Naive thymus-derived CD8-positive, alpha-beta T cell (primary cell): ENCODE measurements at regions not wholly inside any gene's neighbourhood (a gene's known extent, or its start where the extent isn't known, plus 50 kb on each side); places are given as distances from the start of the nearest gene placed in this dataset.
"Not testable (repeated sequence)": the region's sequence is repeated elsewhere in the genome, so short reads cannot be mapped to it uniquely, and the experiment has no call there.

ENCODE experiments used
- ATAC-seq, 2 donors: fragments of 150-1000 bp; cut with Tn5 transposase in 1 of 2; sonication (Bioruptor Pico), chemical (Tn5 transposase) in 1 of 2; 1 replicate in 1 of 2; 2 replicates in 1 of 2; pipeline ENCODE4 v1.10.0; 2021; ENCODE audit warnings: mild to moderate bottlenecking in 2 of 2, moderate library complexity in 2 of 2
- POLR2A ChIA-PET: fragments of 350-600 bp; sonication (Branson Sonifier 250); formaldehyde crosslinking; loops from one replicate; lab custom pipeline; 2021; ENCODE audit warnings: antibody characterized with exemption; lab: Charles Lee
- DNase-seq, 10 donors: peaks; one replicate each; pipeline versions ENCODE4 v3.0.0 to v3.0.0-alpha.2; 2020 to 2022
- H3K27ac Mint-ChIP-seq, 10 donors: one replicate each; pipeline ENCODE4 v1.8.0; 2020 to 2022; ENCODE audit warnings: mild to moderate bottlenecking in 10 of 10, mixed read lengths in 10 of 10, moderate library complexity in 4 of 10, inconsistent platforms in 1 of 10
- H3K27me3 Mint-ChIP-seq, 5 donors: one replicate each; pipeline ENCODE4 v1.8.0; 2021 to 2022; ENCODE audit warnings: mixed read lengths in 5 of 5
- H3K36me3 Mint-ChIP-seq, 3 donors: one replicate each; pipeline ENCODE4 v1.8.0; 2020 to 2022; ENCODE audit warnings: mixed read lengths in 3 of 3, mild to moderate bottlenecking in 2 of 3, inconsistent platforms in 1 of 3
- H3K4me1 Mint-ChIP-seq, 4 donors: one replicate each; pipeline ENCODE4 v1.8.0; 2021 to 2022; ENCODE audit warnings: mixed read lengths in 4 of 4
- H3K4me3 Mint-ChIP-seq, 10 donors: one replicate each; pipeline ENCODE4 v1.8.0; 2020 to 2022; ENCODE audit warnings: mild to moderate bottlenecking in 10 of 10, mixed read lengths in 10 of 10, moderate library complexity in 6 of 10, inconsistent platforms in 1 of 10
- H3K9me3 Mint-ChIP-seq, 9 donors: one replicate each; pipeline ENCODE4 v1.8.0; 2020 to 2022; ENCODE audit warnings: mixed read lengths in 9 of 9, mild to moderate bottlenecking in 3 of 9, inconsistent platforms in 1 of 9, moderate library complexity in 1 of 9

DNA sequence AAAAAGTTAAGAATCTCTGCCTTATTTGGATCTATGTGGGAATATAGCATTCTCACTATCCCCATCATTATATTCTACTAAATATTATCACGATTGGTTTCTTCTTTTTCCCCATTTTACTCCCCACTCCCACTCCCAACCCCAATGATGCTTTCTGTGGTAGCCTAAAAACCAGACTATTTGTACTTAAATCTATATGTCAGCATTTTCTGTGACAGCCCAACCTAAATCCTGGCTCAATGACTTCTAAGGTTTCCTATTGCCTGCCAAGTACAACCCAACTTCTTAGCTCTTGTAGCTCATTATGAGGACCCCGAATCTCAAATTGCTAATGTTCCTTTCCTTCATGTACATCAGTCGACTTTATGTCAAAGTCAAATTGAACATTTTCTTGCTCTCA is 598.6 kb downstream of the XPNPEP1 start:
- Mint-ChIP-seq H3K36me3 (no peaks in the 10 kb centered on the region), H3K9me3 (peaks cover 0 to 26% (median 10%) of the 10 kb centered on the region in 9 donors), H3K27me3 (no peaks in the 10 kb centered on the region), H3K4me1 (no peaks in the 10 kb centered on the region), H3K27ac (no peak overlapping the region), H3K4me3 (no peak overlapping the region)
- POLR2A ChIA-PET = no interaction called here
- DNase-seq (no peak), ATAC-seq (no peak)

DNA sequence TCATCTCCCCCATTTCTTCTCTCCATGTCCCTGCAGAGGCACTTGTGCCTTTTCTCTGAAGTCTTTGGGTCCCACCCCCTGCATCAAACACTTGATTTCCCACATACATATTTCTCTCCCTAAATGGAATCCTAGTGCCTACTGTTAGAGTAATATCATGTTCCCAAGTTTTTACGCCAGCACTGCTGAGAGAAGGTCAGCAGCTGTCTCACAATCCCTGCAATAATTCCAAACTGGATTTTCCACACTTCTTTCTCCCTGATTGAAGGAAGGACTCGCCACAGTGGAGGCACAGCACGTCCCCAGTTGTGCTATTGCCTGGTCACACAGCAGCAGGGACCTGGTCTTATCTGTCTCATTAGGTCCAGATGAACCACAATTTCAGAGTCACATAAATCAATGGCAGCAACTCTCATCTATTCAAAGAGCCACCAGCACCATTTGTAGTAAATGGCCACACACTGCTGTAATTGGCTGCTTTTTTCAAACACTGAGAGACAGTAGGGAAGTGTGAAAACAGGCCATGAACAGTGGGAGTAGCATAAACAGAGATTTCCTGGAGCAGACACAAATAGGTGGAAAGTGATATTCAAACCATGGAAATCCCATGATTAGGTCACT is 605.5 kb downstream of the XPNPEP1 start:
- POLR2A ChIA-PET = no interaction called here
- Mint-ChIP-seq H3K36me3 (no peaks in the 10 kb centered on the region), H3K9me3 (peaks cover 0 to 35% (median 18%) of the 10 kb centered on the region in 9 donors), H3K4me1 (no peaks in the 10 kb centered on the region), H3K27ac (no peak overlapping the region), H3K27me3 (no peaks in the 10 kb centered on the region), H3K4me3 (no peak overlapping the region)
- DNase-seq (no peak), ATAC-seq (no peak)

- H3K27me3 Mint-ChIP-seq, H3K27ac Mint-ChIP-seq, H3K4me3 Mint-ChIP-seq, ATAC-seq, H3K4me1 Mint-ChIP-seq, H3K36me3 Mint-ChIP-seq, DNase-seq, POLR2A ChIA-PET: not testable (repeated sequence)
- H3K9me3 Mint-ChIP-seq = peaks cover 0 to 15% (median 8%) of the 10 kb centered on the region in 9 donors
These were observed 609.3 kb downstream of the XPNPEP1 start for GRCh38 chr10:109314016-109314415.

DNA sequence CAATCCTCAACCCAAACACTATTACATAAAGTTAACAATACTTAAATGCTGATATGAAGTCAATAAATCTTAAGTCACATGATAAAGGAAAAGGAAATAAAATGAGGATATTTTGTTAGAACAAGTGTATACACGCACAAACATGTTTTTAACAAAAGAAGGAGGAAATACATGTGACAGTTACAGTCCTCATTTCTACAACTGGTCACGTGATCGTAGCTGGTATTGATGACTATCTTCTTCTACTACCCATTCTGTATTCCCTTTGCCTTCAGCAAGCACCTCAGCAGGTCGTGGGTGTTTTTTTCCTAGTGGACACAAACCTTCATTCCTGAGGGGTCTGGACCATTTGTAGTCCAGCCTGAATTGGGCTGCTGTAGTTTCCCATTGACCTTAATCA is 610.8 kb downstream of the XPNPEP1 start:
- not testable (repeated sequence) for H3K4me1 Mint-ChIP-seq

GRCh38 chr10:109308971-109309370 is 614.3 kb downstream of the XPNPEP1 start:
- no peaks in the 10 kb centered on the region for H3K36me3 Mint-ChIP-seq
- no peak for DNase-seq
- peaks cover 0 to 2% (median 0%) of the 10 kb centered on the region in 9 donors for H3K9me3 Mint-ChIP-seq
- H3K4me3 Mint-ChIP-seq = no peak overlapping the region
- no peak for ATAC-seq
- no peaks in the 10 kb centered on the region for H3K27me3 Mint-ChIP-seq
- POLR2A ChIA-PET = no interaction called here
- H3K27ac Mint-ChIP-seq = no peak overlapping the region
- no peaks in the 10 kb centered on the region for H3K4me1 Mint-ChIP-seq

More for the DNA sequence above, 610.8 kb downstream of the XPNPEP1 start:
- ATAC-seq, H3K27me3 Mint-ChIP-seq, H3K9me3 Mint-ChIP-seq, H3K27ac Mint-ChIP-seq, DNase-seq, H3K36me3 Mint-ChIP-seq, POLR2A ChIA-PET, H3K4me3 Mint-ChIP-seq: not testable (repeated sequence)

DNA sequence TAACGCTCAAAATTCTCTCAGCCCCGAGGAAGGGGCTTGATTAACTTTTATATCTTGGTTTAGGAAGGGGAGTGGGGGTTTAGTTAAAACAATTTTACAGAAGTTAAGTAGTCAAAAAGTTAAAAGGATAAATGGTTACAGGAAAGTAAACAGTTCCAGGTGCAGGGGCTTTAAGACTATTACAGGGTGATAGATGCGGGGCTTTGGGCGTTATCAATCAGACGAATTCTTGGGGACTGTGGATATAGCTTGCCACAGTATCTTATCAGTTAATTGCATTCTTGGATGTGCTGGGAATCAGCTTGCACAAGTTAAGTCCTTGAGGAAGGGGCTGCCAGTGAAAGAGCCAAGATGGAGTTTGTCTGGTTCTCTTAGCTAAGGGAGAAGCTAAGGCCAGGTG is 616.2 kb downstream of the XPNPEP1 start:
- H3K27me3 Mint-ChIP-seq, H3K4me3 Mint-ChIP-seq, ATAC-seq, H3K27ac Mint-ChIP-seq, H3K4me1 Mint-ChIP-seq, POLR2A ChIA-PET, DNase-seq, H3K36me3 Mint-ChIP-seq: not testable (repeated sequence)
- H3K9me3 Mint-ChIP-seq = peaks cover 0 to 10% (median 0%) of the 10 kb centered on the region in 9 donors

- H3K9me3 Mint-ChIP-seq = peaks cover 0 to 10% (median 0%) of the 10 kb centered on the region in 9 donors
- no peak for DNase-seq
- POLR2A ChIA-PET = no interaction called here
- H3K27ac Mint-ChIP-seq = no peak overlapping the region
- no peaks in the 10 kb centered on the region for H3K36me3 Mint-ChIP-seq
- no peaks in the 10 kb centered on the region for H3K4me1 Mint-ChIP-seq
- no peak for ATAC-seq
- no peak overlapping the region for H3K4me3 Mint-ChIP-seq
- H3K27me3 Mint-ChIP-seq = no peaks in the 10 kb centered on the region
These were observed 616.6 kb downstream of the XPNPEP1 start for GRCh38 chr10:109306698-109307097.

DNA sequence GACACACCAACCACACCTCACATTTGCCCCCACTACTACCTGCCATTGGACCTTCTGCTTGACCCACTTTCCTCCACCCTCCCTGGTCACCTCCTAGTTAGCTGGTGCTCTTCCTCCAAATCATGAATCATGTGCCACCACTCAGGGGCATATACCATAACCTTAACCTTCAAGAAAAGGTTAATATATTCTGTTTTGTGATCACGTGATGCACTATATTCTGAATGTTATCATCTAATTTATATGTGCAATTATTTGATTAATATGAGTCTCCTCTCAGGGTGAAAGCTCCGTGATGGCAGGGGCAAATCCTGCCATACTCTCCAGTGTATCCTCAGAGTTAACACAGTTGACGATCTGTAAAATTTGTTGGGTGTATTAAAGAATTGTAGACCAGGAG is 635.5 kb downstream of the XPNPEP1 start:
- Mint-ChIP-seq H3K27me3 (no peaks in the 10 kb centered on the region), H3K36me3 (no peaks in the 10 kb centered on the region), H3K4me1 (no peaks in the 10 kb centered on the region), H3K4me3 (no peak overlapping the region), H3K9me3 (peaks cover 0 to 12% (median 2%) of the 10 kb centered on the region in 9 donors), H3K27ac (no peak overlapping the region)
- POLR2A ChIA-PET = no interaction called here
- no peak for DNase-seq
- no peak for ATAC-seq

GRCh38 chr10:109282510-109282909 is 640.8 kb downstream of the XPNPEP1 start:
- Mint-ChIP-seq H3K36me3 (no peaks in the 10 kb centered on the region), H3K4me1 (no peaks in the 10 kb centered on the region), H3K4me3 (no peak overlapping the region), H3K27ac (no peak overlapping the region), H3K9me3 (peaks cover 0 to 12% (median 0%) of the 10 kb centered on the region in 9 donors), H3K27me3 (no peaks in the 10 kb centered on the region)
- POLR2A ChIA-PET = no interaction called here
- DNase-seq (no peak), ATAC-seq (no peak)

- no peak overlapping the region for H3K4me3 Mint-ChIP-seq
- ATAC-seq (no peak), DNase-seq (no peak)
- no peak overlapping the region for H3K27ac Mint-ChIP-seq
- peaks cover 0 to 12% (median 0%) of the 10 kb centered on the region in 9 donors for H3K9me3 Mint-ChIP-seq
- POLR2A ChIA-PET = no interaction called here
- H3K36me3 Mint-ChIP-seq = no peaks in the 10 kb centered on the region
- no peaks in the 10 kb centered on the region for H3K27me3 Mint-ChIP-seq
- H3K4me1 Mint-ChIP-seq = no peaks in the 10 kb centered on the region
These were observed 642.0 kb downstream of the XPNPEP1 start for GRCh38 chr10:109281347-109281746.

DNA sequence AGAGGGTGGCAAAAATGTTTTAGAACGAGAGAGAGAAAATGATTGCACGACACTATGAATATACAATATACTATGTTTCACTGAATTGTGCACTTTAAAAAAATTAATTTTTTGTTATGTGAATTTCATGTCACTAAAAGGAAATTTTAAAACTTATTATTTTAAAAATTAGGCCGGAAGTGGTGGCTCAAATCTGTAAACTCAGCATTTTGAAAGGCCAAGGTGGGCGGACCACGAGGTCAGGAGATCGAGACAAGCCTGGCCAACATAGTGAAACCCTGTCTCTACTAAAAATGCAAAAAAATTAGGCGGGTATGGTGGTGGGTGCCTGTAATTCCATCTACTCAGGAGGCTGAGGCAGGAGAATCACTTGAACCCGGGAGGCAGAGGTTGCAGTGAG is 642.5 kb downstream of the XPNPEP1 start:
- Mint-ChIP-seq H3K27me3 (no peaks in the 10 kb centered on the region), H3K9me3 (peaks cover 0 to 12% (median 0%) of the 10 kb centered on the region in 9 donors), H3K36me3 (no peaks in the 10 kb centered on the region), H3K4me1 (no peaks in the 10 kb centered on the region), H3K27ac (no peak overlapping the region), H3K4me3 (no peak overlapping the region)
- no peak for DNase-seq
- ATAC-seq = no peak
- POLR2A ChIA-PET = no interaction called here

DNA sequence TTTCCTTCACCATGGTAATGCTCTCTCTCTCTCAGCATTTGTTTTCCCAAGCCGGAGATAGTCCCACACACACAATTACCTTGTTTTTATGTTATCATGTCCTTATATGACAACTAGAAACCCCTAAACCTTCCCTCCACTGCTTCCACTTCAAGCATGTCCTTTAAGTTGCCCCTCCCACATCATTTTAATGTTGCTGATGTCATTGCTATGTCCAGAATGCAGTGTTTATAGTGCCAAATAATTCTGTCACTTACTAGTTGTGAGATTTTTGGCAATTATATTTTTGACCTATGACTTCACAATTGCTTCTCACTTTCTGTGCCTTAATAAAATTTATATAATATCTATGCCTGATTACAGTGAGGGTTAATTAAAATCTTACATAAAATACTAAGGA is 645.9 kb downstream of the XPNPEP1 start:
- H3K36me3 Mint-ChIP-seq = no peaks in the 10 kb centered on the region
- H3K27me3 Mint-ChIP-seq = no peaks in the 10 kb centered on the region
- ATAC-seq (no peak), DNase-seq (no peak)
- H3K27ac Mint-ChIP-seq = no peak overlapping the region
- no peak overlapping the region for H3K4me3 Mint-ChIP-seq
- H3K9me3 Mint-ChIP-seq = peaks cover 0 to 8% (median 1%) of the 10 kb centered on the region in 9 donors
- H3K4me1 Mint-ChIP-seq = no peaks in the 10 kb centered on the region
- POLR2A ChIA-PET = no interaction called here

DNA sequence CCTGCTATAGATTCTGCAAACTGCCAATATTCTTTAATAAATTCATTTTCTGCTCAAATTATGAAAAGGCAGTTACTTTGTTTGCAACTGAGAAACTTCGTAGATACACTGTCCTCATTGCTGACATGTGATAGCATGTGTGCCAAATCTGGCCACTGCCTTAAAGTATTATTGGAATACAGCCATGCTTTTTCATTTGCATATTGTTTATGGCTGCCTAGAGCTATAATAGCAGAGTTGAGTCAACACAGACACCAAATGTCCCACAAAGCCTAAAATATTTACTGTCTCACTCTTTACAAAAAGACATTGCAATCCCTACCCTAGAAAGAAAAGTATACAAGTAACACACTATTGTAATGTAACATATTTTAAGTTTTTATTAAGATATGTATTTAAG is 647.4 kb downstream of the XPNPEP1 start:
- Mint-ChIP-seq H3K27ac (no peak overlapping the region), H3K27me3 (no peaks in the 10 kb centered on the region), H3K36me3 (no peaks in the 10 kb centered on the region), H3K4me1 (no peaks in the 10 kb centered on the region), H3K4me3 (no peak overlapping the region), H3K9me3 (peaks cover 0 to 8% (median 1%) of the 10 kb centered on the region in 9 donors)
- no peak for ATAC-seq
- POLR2A ChIA-PET = no interaction called here
- no peak for DNase-seq

DNA sequence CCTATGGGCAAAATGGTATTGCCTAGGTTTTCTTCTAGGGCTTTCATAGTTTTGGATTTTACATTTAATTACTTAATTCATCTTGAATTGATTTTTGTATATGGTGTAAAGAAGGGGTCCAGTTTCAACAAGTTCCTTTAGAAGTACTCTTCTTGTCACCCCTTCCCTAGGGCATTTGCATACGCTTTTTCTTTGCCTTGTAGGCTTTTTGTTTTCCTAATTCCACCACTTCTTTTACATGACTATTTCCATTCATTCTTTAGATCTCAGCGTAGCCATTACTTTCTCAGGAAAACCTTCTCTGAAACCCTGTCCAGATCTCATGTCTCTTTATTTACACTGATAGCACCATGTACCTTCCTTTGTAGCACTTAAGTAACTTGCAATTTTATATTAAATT is 648.6 kb downstream of the XPNPEP1 start:
- Mint-ChIP-seq H3K27me3 (no peaks in the 10 kb centered on the region), H3K4me3 (no peak overlapping the region), H3K36me3 (no peaks in the 10 kb centered on the region), H3K9me3 (peaks cover 0 to 14% (median 1%) of the 10 kb centered on the region in 9 donors), H3K27ac (no peak overlapping the region), H3K4me1 (no peaks in the 10 kb centered on the region)
- DNase-seq = no peak
- ATAC-seq = no peak
- POLR2A ChIA-PET = no interaction called here
